HUES64 (cell line): ENCODE measurements at regions not wholly inside any gene's neighbourhood (a gene's known extent, or its start where the extent isn't known, plus 50 kb on each side); places are given as distances from the start of the nearest gene placed in this dataset.

Experiments
- H3K27ac ChIP-seq: 2 replicates; pipeline ENCODE4 v1.7.0; 2013; ENCODE audit warnings: low read depth, low read length, inconsistent platforms
- H3K27me3 ChIP-seq: 2 replicates; pipeline ENCODE4 v1.6.1; 2013; ENCODE audit warnings: mild to moderate bottlenecking, low read length; ENCODE audit not compliant: insufficient read depth
- H3K36me3 ChIP-seq: 2 replicates; pipeline ENCODE4 v1.6.1; 2013; ENCODE audit warnings: mild to moderate bottlenecking, low read length; ENCODE audit not compliant: insufficient read depth
- H3K4me1 ChIP-seq: 2 replicates; pipeline ENCODE4 v1.6.1; 2013; ENCODE audit warnings: mild to moderate bottlenecking, low read length, moderate library complexity; ENCODE audit not compliant: insufficient read depth
- H3K4me3 ChIP-seq: 2 replicates; pipeline ENCODE4 v1.5.1; 2013; ENCODE audit warnings: mild to moderate bottlenecking, low read length, moderate library complexity
- H3K9ac ChIP-seq: 2 replicates; pipeline ENCODE4 v1.6.1; 2013; ENCODE audit warnings: mild to moderate bottlenecking, low read depth, low read length
- H3K9me3 ChIP-seq: 2 replicates; pipeline ENCODE4 v1.6.1; 2013; ENCODE audit warnings: low read depth, low read length; ENCODE audit not compliant: insufficient read depth
- WGBS: fragments of 150-250, 120-280 bp; methylation state at CpG from one replicate; pipeline ENCODE4 v1.1.7; 2013; ENCODE audit warnings: missing lambda C conversion rate; 5-methylcytosine and 5-hydroxymethylcytosine counted together

DNA sequence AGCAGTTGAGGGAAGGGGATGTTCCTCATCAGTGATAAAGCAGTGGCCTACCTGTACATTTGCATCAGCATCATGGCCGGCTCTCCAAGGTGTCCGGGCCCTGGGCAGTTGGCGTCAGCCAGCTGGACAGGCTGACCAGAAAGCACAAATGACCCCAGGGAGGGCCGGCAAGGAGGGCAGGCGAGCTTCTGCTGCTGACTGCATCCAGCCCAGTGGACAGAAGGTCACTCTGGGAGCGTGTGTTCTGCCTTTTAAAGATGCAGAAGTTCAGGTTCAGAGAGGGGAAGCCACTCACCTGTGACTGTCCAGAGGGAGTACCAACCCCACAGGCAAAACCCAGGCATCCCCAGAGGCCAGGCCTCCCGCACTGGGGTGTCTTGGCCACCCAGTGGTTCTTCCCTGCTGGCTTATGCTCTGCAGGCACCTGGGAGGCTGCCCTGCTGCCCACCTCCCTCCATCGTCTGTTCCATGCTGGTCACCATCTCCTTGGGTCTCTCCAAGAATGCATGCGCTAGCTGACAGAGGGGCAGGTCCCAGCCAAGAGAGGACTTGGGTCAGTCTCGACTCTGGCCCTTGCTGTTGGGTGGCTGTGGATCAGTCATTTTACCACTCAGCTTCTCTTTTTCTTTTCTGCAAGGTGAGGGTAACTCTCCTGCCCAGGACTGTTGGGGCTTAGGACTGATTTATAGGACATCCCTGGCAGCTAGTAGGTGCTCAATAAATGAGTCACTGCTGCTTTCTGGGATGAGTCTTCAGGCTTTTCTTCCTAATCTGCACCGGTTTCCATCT is 89.9 kb downstream of the INHBB start:
- Histone ChIP-seq H3K27me3 (peaks cover 85% of the 10 kb centered on the region), H3K9me3 (no peaks in the 10 kb centered on the region), H3K4me3 (no peak overlapping the region), H3K27ac (no peak overlapping the region), H3K4me1 (peaks cover 12% of the 10 kb centered on the region), H3K9ac (no peak overlapping the region), H3K36me3 (no peaks in the 10 kb centered on the region)
- 87% methylated on average over 11 of the region's 11 CpGs for WGBS

DNA sequence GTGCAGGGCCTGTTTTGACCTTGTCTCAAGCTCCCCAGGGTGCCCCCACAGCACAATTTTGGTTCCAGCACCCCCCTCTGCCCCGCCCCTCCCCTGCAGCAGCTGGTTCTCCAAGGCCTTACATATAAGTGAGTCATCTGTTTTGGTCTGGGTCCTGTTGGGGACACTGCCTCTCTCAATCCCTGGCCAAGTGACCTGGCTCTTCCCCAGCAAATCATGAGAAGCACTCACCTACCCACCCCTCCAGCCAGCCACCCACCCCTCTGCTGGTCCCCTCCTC is 90.5 kb downstream of the INHBB start:
- peaks cover 85% of the 10 kb centered on the region for H3K27me3 ChIP-seq
- no peaks in the 10 kb centered on the region for H3K9me3 ChIP-seq
- 88% methylated on average over 1 of the region's 1 CpG for WGBS
- H3K4me1 ChIP-seq: peaks cover 12% of the 10 kb centered on the region
- no peaks in the 10 kb centered on the region for H3K36me3 ChIP-seq
- H3K4me3 ChIP-seq: no peak overlapping the region
- no peak overlapping the region for H3K27ac ChIP-seq
- H3K9ac ChIP-seq: no peak overlapping the region

DNA sequence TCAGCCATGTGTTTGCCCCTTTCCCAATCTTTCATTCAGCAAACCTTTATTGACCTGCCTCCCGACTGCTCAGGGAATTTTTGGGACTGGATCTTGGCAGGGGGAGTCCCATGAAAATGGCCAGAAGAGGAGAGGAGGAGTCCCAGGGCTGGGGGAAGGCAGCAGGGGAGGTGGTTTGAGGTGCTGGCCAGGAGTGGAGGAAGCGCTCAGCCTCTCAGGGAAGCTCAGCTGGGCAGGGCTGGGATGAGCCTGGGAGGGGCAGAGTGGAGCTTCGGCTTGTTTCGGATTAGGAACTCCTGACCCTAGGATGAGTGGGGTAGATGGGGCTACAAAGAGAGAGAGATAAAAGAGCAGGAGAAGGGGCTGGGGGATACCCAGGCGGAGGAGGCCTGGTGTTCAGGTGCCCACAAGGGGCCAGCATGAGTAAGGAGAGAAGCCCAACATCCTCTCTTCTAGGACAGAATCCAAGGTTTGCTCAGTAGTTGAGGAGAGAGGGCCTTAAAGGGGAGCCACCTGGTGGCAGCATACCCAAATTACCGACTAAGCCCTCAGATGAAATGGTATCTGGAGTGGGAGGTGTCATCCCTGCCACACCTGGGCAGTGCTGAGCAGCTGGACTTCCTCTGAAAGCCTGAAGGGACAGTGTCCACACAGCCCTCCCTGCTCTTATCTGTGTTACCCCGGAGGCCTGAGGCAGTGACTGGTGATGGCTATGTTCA is 91.1 kb downstream of the INHBB start:
- no peaks in the 10 kb centered on the region for H3K9me3 ChIP-seq
- peaks cover 85% of the 10 kb centered on the region for H3K27me3 ChIP-seq
- WGBS: 51% methylated on average over 7 of the region's 7 CpGs
- H3K9ac ChIP-seq: no peak overlapping the region
- no peaks in the 10 kb centered on the region for H3K36me3 ChIP-seq
- H3K4me1 ChIP-seq: peaks cover 12% of the 10 kb centered on the region
- H3K27ac ChIP-seq: no peak overlapping the region
- H3K4me3 ChIP-seq: no peak overlapping the region

DNA sequence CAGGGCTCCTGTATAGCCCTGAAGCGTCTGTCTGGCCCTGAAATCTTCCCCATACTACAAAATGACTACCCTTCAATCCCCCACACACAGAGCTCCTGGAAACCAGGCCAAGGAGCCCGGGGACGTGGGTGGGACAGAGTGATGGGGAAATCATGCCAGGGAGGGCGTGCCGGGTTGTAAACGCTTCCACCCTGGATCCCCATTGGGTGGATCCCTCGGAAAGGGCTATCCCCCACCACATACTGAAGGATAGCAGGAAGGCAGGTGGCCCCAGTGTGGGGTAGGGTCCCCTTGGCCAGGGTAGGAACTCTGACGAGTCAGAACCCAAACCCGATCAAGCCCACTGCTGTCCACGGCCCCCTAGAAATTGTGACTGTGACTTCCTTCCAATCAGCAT is 91.7 kb downstream of the INHBB start:
- H3K9me3 ChIP-seq: no peaks in the 10 kb centered on the region
- WGBS: 86% methylated on average over 10 of the region's 10 CpGs
- peaks cover 87% of the 10 kb centered on the region for H3K27me3 ChIP-seq
- H3K4me1 ChIP-seq: peaks cover 12% of the 10 kb centered on the region
- H3K4me3 ChIP-seq: no peak overlapping the region
- no peaks in the 10 kb centered on the region for H3K36me3 ChIP-seq
- H3K9ac ChIP-seq: no peak overlapping the region
- H3K27ac ChIP-seq: no peak overlapping the region

DNA sequence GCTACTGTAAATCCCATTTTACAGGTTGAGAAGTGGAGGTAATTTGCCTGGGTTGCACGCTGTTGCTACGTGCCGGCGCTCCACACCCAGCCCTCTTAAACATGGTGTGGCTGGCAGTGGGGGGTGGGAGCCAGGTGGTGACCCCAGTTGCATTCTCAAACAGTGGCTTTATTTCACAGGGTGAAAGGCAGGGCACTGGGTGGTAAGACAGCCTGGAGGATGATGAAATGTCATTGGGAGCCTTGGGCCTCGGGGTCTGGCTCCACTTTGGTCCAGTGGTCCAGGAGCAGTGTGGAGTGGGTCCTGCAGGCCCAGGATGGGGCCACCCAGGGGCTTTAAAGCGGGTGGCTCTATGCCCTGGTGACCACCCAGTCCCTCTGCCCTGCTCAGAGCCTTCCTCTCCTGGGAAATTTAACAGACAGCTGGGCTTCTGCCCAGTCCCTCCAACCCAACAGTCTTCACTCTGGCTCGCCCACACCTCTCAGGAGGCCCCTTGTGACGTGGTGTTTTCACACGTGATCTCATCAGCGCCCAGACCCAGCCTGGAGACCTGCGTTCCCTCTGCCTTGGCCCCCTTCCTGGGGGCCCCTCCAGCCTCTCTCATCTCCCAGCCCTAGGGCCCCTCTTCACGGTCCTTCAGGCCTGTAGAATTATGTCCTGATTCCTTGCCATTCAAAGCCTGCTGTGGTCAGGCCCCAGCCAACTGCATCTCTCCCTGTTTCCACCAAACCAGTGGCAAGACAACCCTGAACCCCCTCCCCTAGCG is 92.5 kb downstream of the INHBB start:
- Histone ChIP-seq H3K4me1 (peaks cover 12% of the 10 kb centered on the region), H3K9me3 (no peaks in the 10 kb centered on the region), H3K27me3 (peaks cover 92% of the 10 kb centered on the region), H3K4me3 (no peak overlapping the region), H3K36me3 (no peaks in the 10 kb centered on the region), H3K27ac (no peak overlapping the region), H3K9ac (no peak overlapping the region)
- 88% methylated on average over 13 of the region's 13 CpGs for WGBS

DNA sequence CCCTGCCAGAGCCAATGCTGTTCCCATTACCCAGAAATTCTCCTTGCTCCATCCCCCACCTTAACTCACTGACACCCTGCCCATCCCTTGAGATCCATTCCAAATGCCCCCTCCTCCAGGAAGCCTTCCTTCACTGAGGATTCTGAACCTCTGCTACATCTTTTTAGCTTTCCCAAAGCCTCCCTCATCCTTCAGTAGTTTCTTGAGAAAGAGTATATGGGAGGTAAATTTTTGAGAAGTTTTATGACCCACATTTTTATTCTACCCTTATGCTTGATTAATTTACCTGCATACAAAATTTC is 93.1 kb downstream of the INHBB start:
- no peaks in the 10 kb centered on the region for H3K36me3 ChIP-seq
- no peak overlapping the region for H3K9ac ChIP-seq
- no peak overlapping the region for H3K4me3 ChIP-seq
- peaks cover 12% of the 10 kb centered on the region for H3K4me1 ChIP-seq
- peaks cover 92% of the 10 kb centered on the region for H3K27me3 ChIP-seq
- no peaks in the 10 kb centered on the region for H3K9me3 ChIP-seq
- no peak overlapping the region for H3K27ac ChIP-seq

DNA sequence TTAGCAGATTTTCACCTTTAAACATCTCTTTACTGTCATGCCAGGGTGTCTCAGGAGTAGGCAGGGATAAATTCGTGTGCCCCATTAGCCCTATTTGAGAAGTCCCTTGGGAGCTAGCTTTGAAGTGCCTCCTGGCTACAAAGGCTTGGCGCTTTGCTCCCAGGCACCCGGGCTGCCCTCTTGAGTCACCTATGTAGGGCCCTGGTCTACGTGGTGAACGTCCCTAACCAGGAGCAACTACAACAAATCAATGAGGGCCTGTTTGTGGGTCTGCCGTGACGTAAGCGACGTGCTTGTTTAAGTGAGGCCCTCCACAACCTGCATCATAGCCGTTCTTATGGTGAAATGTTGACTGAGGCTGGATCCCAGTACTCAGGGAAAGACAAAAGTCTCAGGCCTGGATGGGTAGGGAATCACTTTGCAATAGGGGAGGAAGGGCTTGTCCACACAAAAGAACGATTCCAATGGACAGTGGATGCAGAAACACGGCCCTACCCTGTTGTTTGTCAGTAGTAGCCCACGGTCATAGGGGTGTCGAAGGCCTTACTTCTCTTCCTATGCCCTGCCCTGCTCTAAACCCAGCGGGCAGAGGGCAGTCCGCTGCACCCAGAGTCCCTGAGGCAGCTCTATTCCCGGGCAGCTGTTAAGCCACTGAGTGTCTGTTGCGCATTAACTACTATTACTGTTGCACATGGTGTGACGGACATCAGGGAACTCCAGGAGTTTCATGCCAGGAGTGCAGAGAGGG is 93.9 kb downstream of the INHBB start:
- Histone ChIP-seq H3K9ac (no peak overlapping the region), H3K4me3 (no peak overlapping the region), H3K36me3 (no peaks in the 10 kb centered on the region), H3K27me3 (peaks cover 92% of the 10 kb centered on the region), H3K27ac (no peak overlapping the region), H3K4me1 (peaks cover 4% of the 10 kb centered on the region), H3K9me3 (no peaks in the 10 kb centered on the region)
- 88% methylated on average over 19 of the region's 19 CpGs for WGBS

DNA sequence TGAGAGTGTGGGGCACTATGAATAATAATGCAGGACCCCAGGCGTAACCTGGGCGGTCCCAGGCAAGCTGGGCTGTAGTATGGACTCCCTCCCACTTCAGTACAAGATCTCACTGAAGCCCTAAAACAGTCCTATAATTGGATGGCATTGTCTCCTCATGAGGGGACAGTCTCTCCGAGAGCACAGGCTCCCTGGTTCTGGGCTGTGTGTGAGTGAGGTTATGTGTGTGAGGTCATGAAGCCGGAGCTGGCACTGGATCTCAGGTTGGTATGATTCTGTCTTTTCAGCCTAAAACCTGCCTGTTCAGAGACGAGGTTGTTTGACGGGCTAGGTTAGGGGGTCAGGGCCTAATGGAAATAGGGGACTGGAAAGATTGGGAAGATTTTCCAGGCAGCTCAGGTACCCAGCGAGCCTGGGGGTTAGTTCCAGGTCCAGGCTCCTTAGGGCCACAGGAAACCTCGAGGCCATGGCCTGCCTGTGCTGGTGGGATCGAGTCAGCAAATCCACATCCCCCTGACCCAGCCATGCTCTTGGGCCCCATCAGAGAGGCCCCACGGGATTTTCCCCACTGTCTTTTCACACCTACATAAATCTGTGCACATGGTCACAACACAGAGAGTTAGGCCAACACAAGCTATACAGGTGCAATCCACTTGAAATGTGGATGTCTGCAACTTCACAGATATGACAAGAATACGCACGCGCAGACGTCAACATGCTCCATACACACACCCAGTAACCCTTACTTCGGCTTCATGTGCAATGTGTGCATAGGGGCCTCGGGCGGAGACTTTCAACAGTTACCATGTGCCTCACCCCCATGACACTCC is 94.8 kb downstream of the INHBB start:
- no peak overlapping the region for H3K4me3 ChIP-seq
- H3K9me3 ChIP-seq: no peaks in the 10 kb centered on the region
- no peak overlapping the region for H3K9ac ChIP-seq
- H3K27me3 ChIP-seq: peaks cover 92% of the 10 kb centered on the region
- H3K4me1 ChIP-seq: no peaks in the 10 kb centered on the region; the same call in 1 of the 2 replicates
- WGBS: 88% methylated on average over 17 of the region's 17 CpGs
- H3K27ac ChIP-seq: no peak overlapping the region
- no peaks in the 10 kb centered on the region for H3K36me3 ChIP-seq

DNA sequence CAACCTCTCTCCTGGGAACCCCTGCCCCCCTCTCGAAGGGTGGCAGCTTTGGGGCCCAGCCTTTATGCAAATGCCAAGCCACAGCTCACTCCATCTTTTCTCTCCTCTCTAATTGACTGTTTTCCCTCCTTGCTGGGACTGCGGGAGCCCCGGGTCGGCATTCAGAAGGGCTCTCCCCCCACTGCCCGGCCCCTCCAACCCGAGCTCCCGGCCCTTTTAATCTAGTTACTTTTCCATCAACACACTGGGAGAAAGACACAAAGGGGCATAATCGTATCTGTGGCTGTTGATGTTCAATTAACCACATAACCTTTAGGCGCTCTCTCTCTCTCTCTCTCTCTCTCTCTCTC is 95.4 kb downstream of the INHBB start:
- H3K4me3 ChIP-seq: no peak overlapping the region
- H3K27ac ChIP-seq: no peak overlapping the region
- H3K4me1 ChIP-seq: no peaks in the 10 kb centered on the region; the same call in 1 of the 2 replicates
- no peak overlapping the region for H3K9ac ChIP-seq
- H3K9me3 ChIP-seq: no peaks in the 10 kb centered on the region
- 58% methylated on average over 9 of the region's 9 CpGs for WGBS
- H3K36me3 ChIP-seq: no peaks in the 10 kb centered on the region
- H3K27me3 ChIP-seq: peaks cover 90% of the 10 kb centered on the region

DNA sequence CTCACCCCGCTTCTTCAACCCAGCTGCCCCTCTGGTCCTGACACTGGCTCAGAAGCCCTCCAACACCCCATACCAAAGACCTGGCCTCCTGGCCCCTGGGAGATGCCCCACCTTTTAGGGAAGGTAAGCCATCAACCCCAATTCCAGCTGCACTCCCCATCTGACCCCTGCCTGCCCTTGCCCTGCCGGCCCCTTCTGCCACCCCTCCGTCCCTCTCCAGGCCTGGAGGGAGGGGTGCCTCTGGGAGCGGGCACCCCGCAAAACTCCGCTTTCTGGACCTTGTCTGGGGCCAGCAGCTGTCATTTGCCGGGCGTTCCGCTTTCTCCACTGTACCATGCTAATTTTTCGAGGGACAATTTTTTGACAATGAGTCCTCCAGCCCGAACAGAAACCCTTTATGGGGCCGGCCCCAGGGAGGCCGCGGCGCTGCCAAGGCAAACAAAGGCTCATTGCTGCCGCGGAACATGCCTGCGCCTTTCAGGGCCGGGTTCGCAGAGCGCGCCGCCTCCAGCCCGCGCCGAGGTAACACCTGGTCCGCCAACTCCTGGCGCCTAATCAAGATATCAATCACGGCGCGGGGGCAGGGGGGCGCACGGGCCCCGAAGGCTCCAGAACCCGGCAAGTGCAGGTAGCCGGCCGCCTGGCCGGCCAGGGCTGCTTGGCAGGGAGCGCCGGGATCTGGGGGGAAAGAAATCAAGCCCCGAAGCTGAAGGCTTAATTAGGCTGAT is 96.0 kb downstream of the INHBB start:
- Histone ChIP-seq H3K4me3 (peak overlapping the region; percentile 54), H3K36me3 (no peaks in the 10 kb centered on the region), H3K27me3 (peaks cover 92% of the 10 kb centered on the region), H3K4me1 (no peaks in the 10 kb centered on the region; the same call in 1 of the 2 replicates), H3K9ac (0 out of 2 replicates have a peak overlapping the region, but pooled peaks have one; percentile 8), H3K27ac (no peak overlapping the region), H3K9me3 (no peaks in the 10 kb centered on the region)
- 5% methylated on average over 41 of the region's 41 CpGs for WGBS
